Lower leg skin (tissue), 4 donors: ENCODE measurements at regions not wholly inside any gene's neighbourhood (a gene's known extent, or its start where the extent isn't known, plus 50 kb on each side); places are given as distances from the start of the nearest gene placed in this dataset.

ENCODE experiments used
- DNase-seq, 2 donors: peaks; one replicate each; pipeline ENCODE4 v3.0.0-alpha.2; 2019; ENCODE audit warnings: low spot score in 2 of 2
- H3K4me3 ChIP-seq: fragments of 200-600 bp; sonication (generic); 2 replicates; pipeline ENCODE4 v1.5.1; 2017; ENCODE audit warnings: mild to moderate bottlenecking, low read depth; ENCODE audit not compliant: poor library complexity, severe bottlenecking
- POLR2A ChIP-seq, 2 donors: fragments of 450-650 bp; IDR thresholded peaks; one replicate each; pipeline ENCODE4 v1.6.1; 2016 to 2017; ENCODE audit warnings: antibody characterized with exemption in 2 of 2, mild to moderate bottlenecking in 1 of 2, moderate library complexity in 1 of 2
- WGBS, 2 donors: methylation state at CpG; one replicate each; pipeline ENCODE4 v1.1.5; 2018; 5-methylcytosine and 5-hydroxymethylcytosine counted together
- intact Hi-C: fragments of 100-400 bp; cut with DNase I; formaldehyde crosslinking; loops from one replicate; pipeline ENCODE4 v1.15.0; 2023; ENCODE audit warnings: low total_unique reads
- TF ChIP-seq, protein P1 (sequence below), 3 donors: fragments of 450-650 bp; IDR thresholded peaks; one replicate each; pipeline ENCODE4 v1.5.1; 2016; ENCODE audit warnings: antibody characterized with exemption in 3 of 3, mild to moderate bottlenecking in 3 of 3, moderate library complexity in 2 of 3

DNA sequence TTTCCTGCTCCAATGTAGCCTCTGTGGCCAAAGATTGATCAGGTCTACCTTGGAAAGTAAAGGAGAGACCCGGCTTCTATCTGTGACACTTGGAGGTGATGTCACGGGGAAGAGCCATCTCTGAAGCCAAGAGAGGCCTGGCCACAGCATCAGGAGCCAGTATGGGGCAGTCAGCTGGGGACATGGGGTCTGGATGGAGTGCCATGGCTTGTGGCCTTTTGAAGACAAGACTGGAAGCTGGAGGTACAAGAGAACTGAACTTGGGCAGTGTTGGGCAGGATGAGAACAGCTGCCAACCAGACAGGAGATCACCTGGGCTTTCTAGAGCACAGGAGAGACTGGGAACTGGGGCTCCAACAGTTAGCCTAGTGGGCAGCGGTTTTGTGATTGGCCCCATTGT lies 190.7 kb downstream of the TENT4A start:
- H3K4me3 ChIP-seq = no peak overlapping the region
- no peak for DNase-seq
- TF ChIP-seq, protein P1, sequence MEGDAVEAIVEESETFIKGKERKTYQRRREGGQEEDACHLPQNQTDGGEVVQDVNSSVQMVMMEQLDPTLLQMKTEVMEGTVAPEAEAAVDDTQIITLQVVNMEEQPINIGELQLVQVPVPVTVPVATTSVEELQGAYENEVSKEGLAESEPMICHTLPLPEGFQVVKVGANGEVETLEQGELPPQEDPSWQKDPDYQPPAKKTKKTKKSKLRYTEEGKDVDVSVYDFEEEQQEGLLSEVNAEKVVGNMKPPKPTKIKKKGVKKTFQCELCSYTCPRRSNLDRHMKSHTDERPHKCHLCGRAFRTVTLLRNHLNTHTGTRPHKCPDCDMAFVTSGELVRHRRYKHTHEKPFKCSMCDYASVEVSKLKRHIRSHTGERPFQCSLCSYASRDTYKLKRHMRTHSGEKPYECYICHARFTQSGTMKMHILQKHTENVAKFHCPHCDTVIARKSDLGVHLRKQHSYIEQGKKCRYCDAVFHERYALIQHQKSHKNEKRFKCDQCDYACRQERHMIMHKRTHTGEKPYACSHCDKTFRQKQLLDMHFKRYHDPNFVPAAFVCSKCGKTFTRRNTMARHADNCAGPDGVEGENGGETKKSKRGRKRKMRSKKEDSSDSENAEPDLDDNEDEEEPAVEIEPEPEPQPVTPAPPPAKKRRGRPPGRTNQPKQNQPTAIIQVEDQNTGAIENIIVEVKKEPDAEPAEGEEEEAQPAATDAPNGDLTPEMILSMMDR (IDR thresholded peaks at IDR 0.05) = no peak
- TF ChIP-seq POLR2A (IDR thresholded peaks at IDR 0.05) = no peak
- intact Hi-C loops = loop anchor here (5.0 kb wide), 1 partner anchor 1117 kb away; no protein-coding TSS in a partner anchor
- 60 to 95% methylated on average over 3 of the region's 3 CpGs for WGBS, 2 donors

DNA sequence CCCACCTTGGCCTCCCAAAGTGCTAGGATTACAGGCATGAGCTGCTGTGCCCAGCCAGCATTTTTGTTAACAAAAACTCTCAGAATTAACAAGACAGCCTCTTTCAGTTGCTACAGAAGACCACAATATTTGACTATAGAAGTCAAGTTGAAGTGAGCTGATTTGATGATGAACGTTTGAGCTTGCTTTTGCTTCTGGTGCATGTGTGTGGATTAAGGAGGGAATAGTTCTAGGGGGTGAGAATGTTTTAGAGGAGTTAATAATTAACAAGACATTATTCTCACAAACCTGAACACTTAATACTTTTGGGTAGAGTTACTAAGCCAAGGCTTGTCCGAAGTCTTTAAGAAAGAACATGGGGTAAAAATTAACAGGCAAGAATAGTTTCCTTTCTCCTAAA lies 191.6 kb downstream of the TENT4A start:
- intact Hi-C loops = loop anchor here (5.0 kb wide), 1 partner anchor 1118 kb away; no protein-coding TSS in a partner anchor
- no peak for TF ChIP-seq POLR2A (IDR thresholded peaks at IDR 0.05)
- TF ChIP-seq, protein P1 (IDR thresholded peaks at IDR 0.05) = no peak
- 36 to 52% methylated on average over 2 of the region's 2 CpGs for whole genome bisulfite sequencing, 2 donors
- no peak overlapping the region for H3K4me3 ChIP-seq
- DNase-seq = no peak

DNA sequence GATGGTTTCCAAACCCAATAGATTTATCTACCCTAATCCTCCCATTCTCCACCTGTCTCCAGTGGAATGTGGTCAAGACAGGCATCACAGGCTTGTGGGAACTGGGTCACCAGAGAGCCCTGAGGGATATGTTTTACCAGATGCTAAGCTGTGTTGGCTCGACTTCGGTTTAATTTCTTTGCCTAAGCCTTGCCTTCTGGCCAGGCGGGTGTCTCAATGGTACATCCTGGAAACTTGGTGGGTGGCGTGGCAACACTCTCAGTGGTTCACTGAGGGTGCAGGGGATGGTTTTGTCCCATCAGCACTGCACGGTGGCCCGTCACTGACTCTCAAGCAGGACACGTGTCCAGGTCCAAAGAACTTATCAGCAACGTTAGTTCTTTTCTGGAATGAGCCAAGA lies 192.2 kb downstream of the TENT4A start:
- DNase-seq = no peak
- WGBS, 2 donors = 34 to 40% methylated on average over 8 of the region's 8 CpGs
- intact Hi-C loops = no loop called here
- no peak for TF ChIP-seq POLR2A (IDR thresholded peaks at IDR 0.05)
- TF ChIP-seq, protein P1 (IDR thresholded peaks at IDR 0.05) = no peak
- no peak overlapping the region for H3K4me3 ChIP-seq

DNA sequence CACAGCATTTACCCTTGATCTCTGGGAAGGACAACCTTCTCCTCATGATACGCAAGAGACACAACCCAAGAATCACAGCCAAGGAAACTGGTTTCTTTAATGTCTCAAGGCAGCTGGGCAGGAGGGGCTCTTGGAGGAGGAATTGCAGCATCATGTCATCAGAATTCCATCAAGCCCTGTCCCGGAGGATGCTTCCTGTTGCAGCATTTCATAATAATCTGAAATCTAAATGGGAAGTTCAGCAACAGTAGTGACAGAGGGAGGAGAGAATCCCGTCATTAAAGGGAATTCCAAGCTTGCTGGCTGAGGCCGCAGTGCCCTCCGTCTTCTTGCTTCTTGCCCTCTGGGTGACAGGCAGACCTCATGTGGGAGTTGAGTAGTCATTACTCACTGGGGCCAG lies 192.7 kb downstream of the TENT4A start:
- intact Hi-C loops = no loop called here
- 27 to 31% methylated on average over 5 of the region's 5 CpGs for whole genome bisulfite sequencing, 2 donors
- TF ChIP-seq, protein P1 (IDR thresholded peaks at IDR 0.05) = no peak
- no peak for TF ChIP-seq POLR2A (IDR thresholded peaks at IDR 0.05)
- H3K4me3 ChIP-seq = no peak overlapping the region
- peak in 1 of 2 donors; percentile 24 for DNase-seq

DNA sequence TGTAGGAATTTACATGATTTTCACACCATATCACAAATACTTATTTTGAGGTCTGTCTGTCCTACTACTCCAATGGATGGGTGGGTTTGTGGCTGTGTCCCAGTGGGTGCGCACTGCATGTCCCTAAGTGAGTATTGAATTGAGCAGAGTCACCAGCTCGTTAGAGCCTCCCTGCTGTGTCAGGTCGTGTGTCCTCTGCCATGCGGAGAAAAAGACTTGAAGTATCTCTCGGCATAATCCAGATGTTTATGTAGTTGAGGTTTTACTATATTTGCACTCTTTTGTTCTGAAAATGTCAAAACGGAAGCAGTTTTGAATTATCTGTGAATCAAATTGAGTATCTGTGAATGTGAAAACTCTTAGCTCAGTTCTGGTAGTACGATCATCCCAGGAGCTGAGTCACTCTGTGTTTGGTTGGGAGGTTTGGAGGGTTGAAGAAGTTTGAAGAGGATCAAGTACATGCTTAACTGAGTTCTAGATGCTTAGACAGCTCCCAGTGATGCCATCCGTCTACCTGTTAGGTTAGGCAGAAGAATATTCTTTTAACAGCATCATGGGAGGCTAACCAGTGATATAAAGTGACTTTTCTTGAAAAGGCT lies 194.2 kb downstream of the TENT4A start:
- no peak for DNase-seq
- TF ChIP-seq POLR2A (IDR thresholded peaks at IDR 0.05) = no peak
- TF ChIP-seq, protein P1 (IDR thresholded peaks at IDR 0.05) = no peak
- 82 to 86% methylated on average over 8 of the region's 8 CpGs for WGBS, 2 donors
- no peak overlapping the region for H3K4me3 ChIP-seq
- intact Hi-C loops = no loop called here

DNA sequence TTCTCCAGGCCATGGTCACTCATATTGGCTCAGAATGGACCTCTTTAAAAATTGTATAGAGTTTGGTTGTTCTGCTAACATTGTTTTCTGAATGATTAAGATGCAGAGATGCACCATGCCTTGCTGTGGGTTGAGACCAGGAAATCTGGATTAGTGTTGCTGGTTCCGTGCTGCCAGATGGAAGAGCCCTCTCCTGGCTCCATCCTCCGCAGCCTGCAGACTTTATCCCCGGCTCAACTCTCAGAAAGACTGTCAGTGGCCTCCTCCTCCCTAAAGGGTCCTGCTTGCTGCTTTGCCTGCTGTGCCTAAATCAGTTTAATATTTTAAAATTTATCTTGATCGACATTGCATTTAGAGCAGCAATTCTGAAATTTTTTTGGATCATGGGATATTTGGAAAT lies 196.7 kb downstream of the TENT4A start:
- intact Hi-C loops = no loop called here
- H3K4me3 ChIP-seq = no peak overlapping the region
- WGBS, 2 donors = 72 to 85% methylated on average over 4 of the region's 4 CpGs

More for the DNA sequence above, 196.7 kb downstream of the TENT4A start:
- no peak for TF ChIP-seq POLR2A (IDR thresholded peaks at IDR 0.05)
- TF ChIP-seq, protein P1 (IDR thresholded peaks at IDR 0.05) = no peak
- DNase-seq = no peak
